Activated naive CD4-positive, alpha-beta T cell (primary cell): ENCODE measurements at regions not wholly inside any gene's neighbourhood (a gene's known extent, or its start where the extent isn't known, plus 50 kb on each side); places are given as distances from the start of the nearest gene placed in this dataset.
"Not testable (repeated sequence)": the region's sequence is repeated elsewhere in the genome, so short reads cannot be mapped to it uniquely, and the experiment has no call there.

Experiments
- DNase-seq, 4 experiments: peaks; one replicate each; lab custom pipeline; 2025; lab: John Stamatoyannopoulos, UW

GRCh38 chr10:2627969-2628368 is 439.4 kb upstream of the PFKP start:
- DNase-seq = no peak

DNA sequence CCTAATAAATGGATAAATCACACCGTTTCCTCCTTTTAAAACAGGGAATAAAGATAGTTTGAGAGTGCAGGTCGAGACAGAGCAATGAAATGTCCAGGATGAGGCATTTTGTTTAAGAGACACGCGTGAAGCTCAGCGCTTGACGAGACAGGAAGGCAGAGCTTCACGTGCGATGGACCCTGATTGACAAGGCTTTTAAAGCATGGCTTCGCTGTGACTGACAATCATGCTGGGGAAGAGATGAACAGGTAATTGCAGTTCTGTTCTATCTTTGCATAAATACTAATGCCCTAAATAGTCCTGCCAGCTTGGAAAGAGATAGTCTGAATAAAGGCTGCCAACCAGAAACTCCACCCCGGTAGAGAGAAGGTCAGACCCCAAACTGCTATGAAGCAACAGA is 442.3 kb upstream of the PFKP start:
- DNase-seq = no peak

DNA sequence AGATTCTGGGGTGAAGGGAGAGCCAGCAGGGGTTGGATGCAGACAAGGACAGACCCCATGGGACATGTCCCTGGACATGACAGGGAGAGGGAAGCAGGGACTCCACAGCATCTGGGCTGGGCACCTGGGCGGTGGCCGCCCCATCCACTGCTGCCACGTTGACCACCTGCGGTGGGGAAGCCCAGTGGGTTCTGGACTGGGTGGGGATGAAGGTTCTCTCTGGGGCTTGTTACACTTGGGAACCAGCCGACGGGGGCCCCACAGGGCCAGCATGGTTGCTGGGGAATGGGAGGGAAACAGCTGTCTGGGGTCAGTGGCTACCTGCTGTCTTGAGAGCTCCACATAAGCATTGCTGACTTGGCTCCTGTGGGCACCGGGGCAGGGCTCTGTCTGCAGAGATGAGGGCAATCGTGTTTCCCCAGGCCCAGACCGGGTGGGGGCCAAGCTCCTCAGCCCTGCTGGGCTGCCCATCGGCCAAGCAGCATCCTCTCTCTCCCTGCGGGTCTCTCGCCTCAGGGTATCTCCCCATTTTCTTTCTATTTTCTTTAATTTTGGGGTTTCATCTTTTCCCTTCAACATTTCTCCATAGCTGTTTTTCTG is 443.6 kb upstream of the PFKP start:
- DNase-seq = no peak

- no peak for DNase-seq
Observed at GRCh38 chr10:2620827-2621521, 446.4 kb upstream of the PFKP start.

GRCh38 chr10:2619916-2620315 is 447.4 kb upstream of the PFKP start:
- no peak for DNase-seq

GRCh38 chr10:2619472-2619871 is 447.9 kb upstream of the PFKP start:
- no peak for DNase-seq

DNA sequence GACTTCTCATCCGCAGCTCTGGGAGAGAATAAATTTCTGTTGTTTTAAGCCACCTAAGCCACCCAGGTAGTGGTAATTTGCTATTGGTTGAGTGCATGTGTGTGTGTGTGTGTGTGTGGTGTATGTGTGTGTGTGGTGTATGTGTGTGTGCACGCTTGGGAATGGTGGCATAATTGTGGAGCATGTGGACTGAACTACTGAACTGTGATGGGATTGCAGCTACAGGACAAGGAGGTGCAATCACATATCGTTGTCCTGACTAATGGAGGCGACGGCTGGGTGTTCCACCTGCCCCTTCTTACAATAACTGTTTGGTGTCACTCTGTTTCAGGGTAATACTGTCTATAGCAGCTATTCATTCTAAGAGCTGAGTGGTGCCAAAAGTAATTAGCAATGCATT is 448.7 kb upstream of the PFKP start:
- DNase-seq = no peak

- no peak for DNase-seq
Observed at GRCh38 chr10:2616215-2616614, 451.1 kb upstream of the PFKP start.

DNA sequence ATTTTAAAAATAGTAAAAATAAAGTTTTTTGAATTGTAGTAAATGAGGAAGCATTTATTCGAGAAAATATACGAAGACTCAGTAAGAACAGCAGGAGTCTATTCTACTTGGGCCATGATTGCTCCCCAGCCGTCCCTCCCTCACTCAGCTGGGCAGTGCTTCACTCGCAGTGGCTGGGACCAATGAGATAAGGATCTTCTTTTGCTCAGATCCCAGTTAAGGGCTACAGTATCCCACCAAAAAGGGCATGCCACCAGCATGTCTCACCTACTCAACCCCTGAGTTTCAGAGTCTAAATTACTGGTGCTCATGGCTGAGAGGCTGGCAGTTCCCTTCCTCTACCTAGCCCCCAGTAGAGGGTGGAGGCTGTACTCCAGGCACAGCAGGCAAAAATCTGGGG is 455.7 kb upstream of the PFKP start:
- no peak for DNase-seq

- no peak for DNase-seq
Observed at GRCh38 chr10:2610946-2611345, 456.4 kb upstream of the PFKP start.

DNA sequence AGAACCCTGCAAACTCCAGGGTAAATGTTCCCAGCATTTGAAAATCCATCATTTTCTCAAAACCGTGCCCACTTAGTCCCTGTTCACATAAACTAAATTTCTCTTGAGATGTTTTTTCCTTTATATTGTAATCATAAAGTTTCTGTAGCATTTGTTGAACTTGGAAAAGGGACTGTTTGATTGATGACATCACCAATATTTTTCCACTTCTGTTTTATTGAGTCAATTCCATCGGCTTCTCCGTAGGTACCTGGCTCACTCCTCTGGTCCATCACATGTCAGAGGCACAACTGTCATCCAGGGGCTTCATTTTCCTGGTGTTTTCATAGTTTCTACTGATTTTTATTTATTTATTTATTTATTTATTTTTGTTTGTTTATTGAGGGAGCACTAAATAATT is 462.5 kb upstream of the PFKP start:
- DNase-seq = no peak

GRCh38 chr10:2599571-2599970 is 467.8 kb upstream of the PFKP start:
- no peak for DNase-seq

GRCh38 chr10:2592360-2593160 is 474.8 kb upstream of the PFKP start:
- no peak for DNase-seq

DNA sequence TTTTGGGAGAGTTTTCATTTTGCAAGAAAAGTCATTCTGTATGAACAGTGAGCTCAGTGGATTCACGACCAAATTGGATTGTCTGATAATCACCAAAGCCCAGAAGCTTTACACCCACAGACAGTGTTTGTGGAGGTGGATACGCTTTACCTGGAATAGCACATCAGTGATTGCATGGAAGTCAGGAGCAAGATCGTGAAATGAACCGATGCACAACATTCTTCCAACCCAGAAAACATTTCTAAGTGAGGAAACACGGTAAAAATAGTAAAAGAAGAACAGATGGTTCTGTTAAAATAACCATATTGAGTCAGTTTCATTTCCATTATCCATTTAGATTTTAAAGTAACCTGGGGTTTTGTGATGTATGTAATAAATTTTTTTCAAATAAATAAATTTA is 478.2 kb upstream of the PFKP start:
- DNase-seq = no peak

GRCh38 chr10:2584385-2584784 is 483.0 kb upstream of the PFKP start:
- no peak for DNase-seq

GRCh38 chr10:2576892-2577291 is 490.5 kb upstream of the PFKP start:
- DNase-seq = no peak

GRCh38 chr10:2575460-2575859 is 491.9 kb upstream of the PFKP start:
- no peak for DNase-seq

- no peak for DNase-seq
Observed at GRCh38 chr10:2572611-2573010, 494.7 kb upstream of the PFKP start.

DNA sequence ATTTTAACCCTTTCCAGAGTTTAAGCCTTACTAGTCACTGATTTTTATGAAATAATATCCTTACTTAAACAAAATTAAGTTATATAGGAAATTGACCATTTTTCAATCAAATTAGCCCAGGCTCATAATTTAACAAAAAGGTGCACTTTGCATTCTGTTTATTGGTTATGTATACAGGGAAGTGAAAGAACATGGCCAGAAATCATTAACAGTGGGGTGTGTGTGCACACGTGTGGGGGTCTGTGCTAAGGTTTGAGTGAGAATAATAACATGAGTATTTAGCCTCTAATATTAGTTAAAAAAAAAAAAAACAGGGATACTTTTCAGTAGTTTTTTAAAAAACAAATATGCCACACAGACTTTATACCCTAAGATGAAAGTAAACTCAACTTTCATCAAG is 510.5 kb upstream of the PFKP start:
- DNase-seq = no peak

- DNase-seq = no peak
Observed at GRCh38 chr10:2548071-2548470, 519.3 kb upstream of the PFKP start.

- DNase-seq = no peak
Observed at GRCh38 chr10:2547606-2548005, 519.7 kb upstream of the PFKP start.

GRCh38 chr10:2546894-2547293 is 520.5 kb upstream of the PFKP start:
- DNase-seq = not testable (repeated sequence)

GRCh38 chr10:2543974-2544373 is 523.4 kb upstream of the PFKP start:
- no peak for DNase-seq
